ENCODE measurements at regions not wholly inside any gene's neighbourhood (a gene's known extent, or its start where the extent isn't known, plus 50 kb on each side); places are given as distances from the start of the nearest gene placed in this dataset.

- DNase-seq: no peak
These were observed 55.2 kb upstream of the IL12B start for GRCh38 chr5:159385536-159385935.

GRCh38 chr5:159386028-159386711, 55.9 kb upstream of the IL12B start:
- no peak for DNase-seq

GRCh38 chr5:159392871-159393270, 62.6 kb upstream of the IL12B start:
- no peak for DNase-seq

DNA sequence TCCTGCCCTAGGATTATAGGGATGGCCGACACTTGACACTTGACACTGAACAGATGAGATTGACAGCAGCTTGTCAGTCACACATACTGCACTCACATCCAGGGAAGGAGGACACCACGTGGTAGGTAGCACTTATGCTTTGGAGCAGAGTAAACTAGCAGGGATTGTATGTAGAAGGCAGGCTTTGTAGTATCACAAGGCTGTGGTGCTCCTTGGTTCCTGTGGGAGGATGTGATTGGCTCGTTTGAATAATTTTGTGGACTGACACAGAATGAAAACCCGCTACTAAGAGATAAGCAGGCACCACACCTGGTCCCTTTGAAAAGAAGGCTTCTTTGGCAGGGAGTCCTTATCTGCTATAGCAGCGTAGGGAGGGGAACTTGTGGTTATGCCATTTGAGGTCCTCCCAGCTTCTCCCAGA, 63.6 kb upstream of the IL12B start:
- DNase-seq: no peak

GRCh38 chr5:159395202-159395601, 64.9 kb upstream of the IL12B start:
- no peak for DNase-seq

GRCh38 chr5:159398936-159399335, 68.6 kb upstream of the IL12B start:
- DNase-seq: no peak

DNA sequence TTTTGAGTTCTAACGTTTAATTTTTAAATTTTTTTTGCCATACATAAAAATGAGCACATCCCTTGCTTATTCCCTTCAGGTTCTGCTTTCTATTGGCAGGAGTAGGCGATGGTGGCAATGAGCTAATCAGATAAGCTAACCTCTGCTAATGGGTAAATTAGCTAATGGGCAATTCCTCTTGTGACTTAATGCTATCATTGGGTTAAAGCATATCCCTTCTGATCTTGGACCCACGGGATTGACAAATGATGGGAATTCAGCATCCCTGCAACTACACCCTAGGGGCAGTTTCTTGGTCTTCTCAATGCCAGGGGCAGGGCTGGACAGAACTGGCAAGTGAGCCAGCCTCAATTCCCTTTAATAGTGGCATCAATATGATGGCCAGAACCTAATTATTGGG, 70.2 kb upstream of the IL12B start:
- no peak for DNase-seq

GRCh38 chr5:159402311-159402710, 72.0 kb upstream of the IL12B start:
- DNase-seq: no peak

GRCh38 chr5:159402856-159403255, 72.6 kb upstream of the IL12B start:
- no peak for DNase-seq

GRCh38 chr5:159403906-159404681, 73.8 kb upstream of the IL12B start:
- no peak for DNase-seq

- no peak for DNase-seq
These were observed 75.3 kb upstream of the IL12B start for GRCh38 chr5:159405611-159406031.

GRCh38 chr5:159406571-159406970, 76.3 kb upstream of the IL12B start:
- DNase-seq: no peak

- peak; percentile 12 to 33 for DNase-seq
These were observed 79.5 kb upstream of the IL12B start for GRCh38 chr5:159409801-159410200.

- DNase-seq: no peak
These were observed 80.2 kb upstream of the IL12B start for GRCh38 chr5:159410480-159410879.

- DNase-seq: no peak
These were observed 80.8 kb upstream of the IL12B start for GRCh38 chr5:159411115-159411514.

DNA sequence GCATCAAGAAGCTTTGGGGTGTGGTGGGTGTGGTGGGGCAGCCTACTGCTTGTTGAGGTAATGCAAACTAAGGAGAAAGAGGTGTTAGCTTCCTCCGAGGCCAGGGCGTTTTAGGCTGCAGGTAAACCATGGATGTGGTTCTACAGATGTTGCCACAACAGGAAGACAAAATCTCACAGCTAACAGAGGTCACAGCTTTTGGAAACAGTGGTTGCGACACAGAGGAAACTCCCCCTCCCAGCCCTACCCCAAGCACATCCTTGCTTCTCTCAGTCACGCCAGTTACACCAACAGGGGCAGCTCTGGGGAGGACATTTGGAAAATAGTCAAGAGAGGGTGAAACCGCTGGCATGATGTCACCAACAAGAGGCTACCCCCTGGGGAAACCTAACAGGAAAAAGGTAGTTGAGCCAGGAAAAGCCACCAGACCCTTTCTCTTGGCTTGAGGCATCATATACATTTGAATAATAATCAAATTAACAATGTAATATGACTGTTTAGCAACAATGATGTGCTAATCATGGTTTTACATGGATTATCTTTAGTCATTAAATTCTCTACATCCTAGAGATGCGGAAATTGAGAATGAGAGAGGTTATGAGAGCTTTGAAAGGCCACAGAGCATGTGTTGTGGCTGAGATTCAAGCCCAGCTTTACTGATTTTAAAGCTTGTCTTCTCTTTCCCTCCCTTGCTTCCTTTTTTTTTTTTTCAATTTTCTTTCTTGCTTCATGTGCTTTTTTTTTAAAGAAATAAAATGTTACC, 82.2 kb upstream of the IL12B start:
- peak; percentile 62 for DNase-seq

- DNase-seq: no peak
These were observed 83.7 kb upstream of the IL12B start for GRCh38 chr5:159414021-159414420.

DNA sequence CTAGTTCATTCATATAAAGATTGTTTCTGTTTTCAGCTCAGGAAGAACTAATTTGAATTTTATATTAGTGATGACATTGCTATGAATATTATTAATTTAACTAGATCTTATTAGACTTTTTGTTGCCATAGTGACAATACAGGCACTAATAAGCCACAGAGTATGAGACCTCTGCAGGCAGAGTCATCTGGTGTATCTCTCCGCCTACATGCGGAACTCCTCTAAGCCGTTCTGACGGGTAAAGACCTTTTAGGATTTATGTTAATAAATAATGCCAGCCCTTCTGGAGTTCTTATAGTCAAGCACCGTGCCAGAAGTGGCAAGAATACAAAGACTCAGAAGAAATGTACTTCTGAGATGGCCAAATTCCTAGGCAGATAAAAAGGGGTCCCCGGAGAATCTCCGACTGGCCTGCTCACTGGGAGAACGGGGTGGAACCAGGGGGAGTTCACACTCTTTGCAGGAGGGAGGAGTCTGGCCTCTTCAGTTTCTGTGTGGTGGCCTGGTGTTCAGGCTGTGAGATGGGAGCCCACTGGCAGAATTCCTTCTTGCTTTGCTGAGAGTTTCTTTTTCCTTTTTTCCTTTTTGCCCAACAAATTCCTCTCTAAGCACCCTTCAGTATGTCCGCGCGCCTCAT, 85.1 kb upstream of the IL12B start:
- no peak for DNase-seq

- DNase-seq: no peak
These were observed 86.2 kb upstream of the IL12B start for GRCh38 chr5:159416438-159416837.

DNA sequence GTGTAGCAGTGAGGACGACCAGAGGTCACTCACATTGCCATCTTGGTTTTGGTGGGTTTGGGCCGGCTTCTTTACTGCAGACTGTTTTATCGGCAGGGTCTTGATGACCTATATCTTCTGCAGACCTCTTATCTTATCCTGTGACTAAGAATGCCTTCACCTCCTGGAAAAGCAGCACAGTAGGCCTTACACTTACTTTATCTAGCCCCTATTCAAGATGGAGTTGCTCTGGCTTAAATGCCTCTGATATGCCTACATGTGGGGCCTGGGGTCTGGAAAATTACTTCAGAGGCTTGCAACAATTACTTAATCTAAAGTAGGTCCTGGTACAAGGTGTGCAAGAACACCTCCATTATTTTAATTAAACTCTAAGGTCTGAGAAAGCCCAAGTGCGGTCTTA, 86.9 kb upstream of the IL12B start:
- no peak for DNase-seq

GRCh38 chr5:159419576-159419975, 89.3 kb upstream of the IL12B start:
- DNase-seq: peak in 1 of 2 donors; percentile 15

DNA sequence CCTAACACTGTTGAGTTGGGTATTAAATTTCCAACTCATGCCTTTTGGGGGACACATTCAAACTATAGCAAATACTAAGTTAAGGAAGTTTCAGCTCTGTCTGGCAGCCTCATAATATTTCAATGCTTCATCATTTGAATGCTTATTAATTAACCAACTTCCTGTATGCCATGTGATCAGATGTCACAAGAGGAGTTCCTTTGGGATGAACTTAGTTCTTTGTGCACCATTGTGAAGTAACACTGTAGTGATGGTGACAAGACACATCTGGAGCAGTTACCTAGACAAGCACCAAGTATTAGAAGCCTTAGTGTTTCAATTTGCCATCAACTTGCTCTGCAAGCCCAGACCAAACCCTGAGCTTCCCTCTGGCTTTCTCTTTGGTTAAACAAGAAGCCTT, 90.7 kb upstream of the IL12B start:
- no peak for DNase-seq

- DNase-seq: no peak
These were observed 92.1 kb upstream of the IL12B start for GRCh38 chr5:159422361-159422760.
